GM19193 (cell line): ENCODE measurements at regions not wholly inside any gene's neighbourhood (a gene's known extent, or its start where the extent isn't known, plus 50 kb on each side); places are given as distances from the start of the nearest gene placed in this dataset.

Source experiments
- POLR2A ChIP-seq: IDR thresholded peaks from 4 replicates; pipeline ENCODE4 v1.6.1; 2011; ENCODE audit not compliant: insufficient read depth, insufficient read length; ENCODE audit errors: extremely low read depth

GRCh38 chr10:78953113-78953798 is 115.5 kb upstream of the ZMIZ1 start:
- no peak for TF ChIP-seq POLR2A

- TF ChIP-seq POLR2A, result no peak
Measured at GRCh38 chr10:78953799-78954297, 114.9 kb upstream of the ZMIZ1 start.

- TF ChIP-seq POLR2A, result no peak
Measured at GRCh38 chr10:78954689-78955088, 114.1 kb upstream of the ZMIZ1 start.

- no peak for TF ChIP-seq POLR2A
Measured at GRCh38 chr10:78955206-78955605, 113.6 kb upstream of the ZMIZ1 start.

- no peak for TF ChIP-seq POLR2A
Measured at GRCh38 chr10:78956391-78956790, 112.4 kb upstream of the ZMIZ1 start.

- TF ChIP-seq POLR2A, result no peak
Measured at GRCh38 chr10:78957471-78958039, 111.2 kb upstream of the ZMIZ1 start.

- TF ChIP-seq POLR2A, result no peak
Measured at GRCh38 chr10:78959217-78959923, 109.4 kb upstream of the ZMIZ1 start.

GRCh38 chr10:78959924-78960285 is 108.9 kb upstream of the ZMIZ1 start:
- TF ChIP-seq POLR2A, result no peak

GRCh38 chr10:78960316-78960800 is 108.4 kb upstream of the ZMIZ1 start:
- no peak for TF ChIP-seq POLR2A

- no peak for TF ChIP-seq POLR2A
Measured at GRCh38 chr10:78961760-78962159, 107.0 kb upstream of the ZMIZ1 start.

GRCh38 chr10:78963074-78964034 is 105.4 kb upstream of the ZMIZ1 start:
- no peak for TF ChIP-seq POLR2A

- no peak for TF ChIP-seq POLR2A
Measured at GRCh38 chr10:78964274-78964951, 104.4 kb upstream of the ZMIZ1 start.

- no peak for TF ChIP-seq POLR2A
Measured at GRCh38 chr10:78964952-78965633, 103.7 kb upstream of the ZMIZ1 start.
